H1 (cell line): ENCODE measurements at regions not wholly inside any gene's neighbourhood (a gene's known extent, or its start where the extent isn't known, plus 50 kb on each side); places are given as distances from the start of the nearest gene placed in this dataset.

ENCODE experiments used
- CTCF ChIA-PET: fragments of 300-600 bp; sonication (Branson Sonifier 250); formaldehyde crosslinking; loops from one replicate; lab custom pipeline; 2021; ENCODE audit not compliant: partially characterized antibody; lab: Charles Lee
- POLR2A ChIA-PET: fragments of 300-600 bp; sonication (Branson Sonifier 250); formaldehyde crosslinking; loops from one replicate; lab custom pipeline; 2021; ENCODE audit warnings: inconsistent platforms; ENCODE audit not compliant: partially characterized antibody; lab: Charles Lee
- DNase-seq, 2 experiments: peaks; one replicate each; pipeline versions ENCODE4 v3.0.0 to v3.0.0-alpha.2; 2010 to 2022; ENCODE audit warnings: low spot score in 2 of 2, low read depth in 1 of 2, mixed read lengths in 1 of 2
- FAIRE-seq: peaks from 2 replicates; lab custom pipeline; 2011; peaks lifted over from hg19 to GRCh38; lab: Jason Lieb, UNC
- H2AFZ ChIP-seq: 2 replicates; pipeline ENCODE4 v1.8.1; 2012; ENCODE audit warnings: low read length, inconsistent platforms
- H2AK5ac ChIP-seq: 2 replicates; pipeline ENCODE4 v1.6.1; 2013; ENCODE audit warnings: low read depth, low read length
- H2BK120ac ChIP-seq: replicated peaks from 2 replicates; pipeline ENCODE3; 2013; ENCODE audit warnings: low read depth, low read length, inconsistent platforms
- H2BK12ac ChIP-seq: 2 replicates; pipeline ENCODE4 v1.6.1; 2013; ENCODE audit warnings: low read depth, low read length
- H2BK15ac ChIP-seq: 2 replicates; pipeline ENCODE4 v1.6.1; 2013; ENCODE audit warnings: low read length
- H2BK20ac ChIP-seq: 2 replicates; pipeline ENCODE4 v1.6.1; 2013; ENCODE audit warnings: low read length
- H2BK5ac ChIP-seq: 2 replicates; pipeline ENCODE4 v1.6.1; 2013; ENCODE audit warnings: low read depth, low read length
- H3K14ac ChIP-seq: 2 replicates; pipeline ENCODE4 v1.6.1; 2013; ENCODE audit warnings: inconsistent platforms; ENCODE audit not compliant: insufficient read length
- H3K18ac ChIP-seq: 2 replicates; pipeline ENCODE4 v1.6.1; 2013; ENCODE audit warnings: low read length; ENCODE audit errors: extremely low read depth
- H3K23ac ChIP-seq: 2 replicates; pipeline ENCODE4 v1.6.1; 2013; ENCODE audit warnings: inconsistent platforms; ENCODE audit not compliant: insufficient read length
- H3K23me2 ChIP-seq: 2 replicates; pipeline ENCODE4 v1.6.1; 2013; ENCODE audit warnings: low read depth, low read length
- H3K27ac ChIP-seq: 2 replicates; pipeline ENCODE4 v1.6.1; 2011; ENCODE audit warnings: low read depth, low read length, inconsistent platforms
- H3K27me3 ChIP-seq, 4 experiments: replicated peaks in 1 of 4; 1 replicate in 1 of 4; 2 replicates in 3 of 4; pipeline versions ENCODE4 v1.6.1 to v1.8.1; 2011 to 2013; ENCODE audit warnings: low read length in 3 of 4, mild to moderate bottlenecking in 3 of 4, inconsistent platforms in 2 of 4, mixed read lengths in 2 of 4, moderate library complexity in 1 of 4; ENCODE audit not compliant: control insufficient read depth in 3 of 4, insufficient read depth in 3 of 4; ENCODE audit errors: extremely low read depth in 1 of 4
- H3K36me3 ChIP-seq, 4 experiments: 2 replicates each; pipeline versions ENCODE4 v1.6.1 to v1.8.1; 2011 to 2013; ENCODE audit warnings: mild to moderate bottlenecking in 4 of 4, low read length in 3 of 4, moderate library complexity in 2 of 4, control low read depth in 1 of 4, inconsistent platforms in 1 of 4; ENCODE audit not compliant: insufficient read depth in 4 of 4, control insufficient read depth in 2 of 4
- H3K4ac ChIP-seq: replicated peaks from 2 replicates; pipeline ENCODE3; 2013; ENCODE audit warnings: low read length, low read depth, mixed read lengths, inconsistent platforms; ENCODE audit not compliant: insufficient read length
- H3K4me1 ChIP-seq, 4 experiments: replicated peaks in 1 of 4; 1 replicate in 1 of 4; 2 replicates in 3 of 4; pipeline versions ENCODE4 v1.6.1 to v1.8.1; 2011 to 2013; ENCODE audit warnings: low read length in 3 of 4, inconsistent platforms in 2 of 4, mixed read lengths in 1 of 4; ENCODE audit not compliant: insufficient read depth in 4 of 4, control insufficient read depth in 3 of 4
- H3K4me2 ChIP-seq, 2 experiments: 2 replicates each; pipeline versions ENCODE4 v1.6.1 to v1.8.1; 2011 to 2013; ENCODE audit warnings: low read depth in 2 of 2, low read length in 2 of 2, control low read depth in 1 of 2, inconsistent platforms in 1 of 2, mild to moderate bottlenecking in 1 of 2; ENCODE audit not compliant: insufficient read depth in 1 of 2
- H3K4me3 ChIP-seq, 4 experiments: fragments of 200-600, 300-600 bp in 1 of 4; sonication (generic), shearing (Covaris generic), sonication (Bioruptor Twin) in 1 of 4; 2 replicates each; pipeline versions ENCODE4 v1.5.1 to v1.8.1; 2011 to 2016; ENCODE audit warnings: low read length in 4 of 4, low read depth in 3 of 4, control low read depth in 2 of 4, inconsistent platforms in 2 of 4, mild to moderate bottlenecking in 2 of 4, mixed read lengths in 1 of 4, moderate library complexity in 1 of 4; ENCODE audit not compliant: insufficient read depth in 2 of 4; ENCODE audit errors: extremely low read depth in 1 of 4
- H3K56ac ChIP-seq: replicated peaks from 2 replicates; pipeline ENCODE3; 2013; ENCODE audit warnings: low read depth, mild to moderate bottlenecking, mixed read lengths, low read length, inconsistent platforms; ENCODE audit not compliant: insufficient read length
- H3K79me1 ChIP-seq: 2 replicates; pipeline ENCODE4 v1.6.1; 2013; ENCODE audit warnings: low read depth, low read length, control low read depth
- H3K79me2 ChIP-seq, 2 experiments: 2 replicates each; pipeline versions ENCODE4 v1.6.1 to v1.8.1; 2012 to 2013; ENCODE audit warnings: low read length in 2 of 2, mild to moderate bottlenecking in 2 of 2, inconsistent platforms in 1 of 2; ENCODE audit not compliant: insufficient read depth in 2 of 2, control insufficient read depth in 1 of 2
- H3K9ac ChIP-seq, 4 experiments: replicated peaks in 1 of 4; 1 replicate in 1 of 4; 2 replicates in 3 of 4; pipeline versions ENCODE4 v1.6.1 to v1.8.1; 2011 to 2013; ENCODE audit warnings: low read depth in 3 of 4, low read length in 3 of 4, control low read depth in 2 of 4, mild to moderate bottlenecking in 2 of 4, moderate library complexity in 2 of 4, inconsistent platforms in 1 of 4; ENCODE audit errors: extremely low read depth in 1 of 4
- H3K9me3 ChIP-seq, 2 experiments: 2 replicates each; pipeline versions ENCODE4 v1.6.1 to v1.8.1; 2012 to 2013; ENCODE audit warnings: mild to moderate bottlenecking in 2 of 2, moderate library complexity in 2 of 2, control low read depth in 1 of 2, inconsistent platforms in 1 of 2, low read depth in 1 of 2, low read length in 1 of 2, mixed read lengths in 1 of 2; ENCODE audit not compliant: insufficient read depth in 2 of 2
- H4K20me1 ChIP-seq, 2 experiments: replicated peaks in 1 of 2; 2 replicates each; pipeline versions ENCODE3 to v1.8.1; 2011 to 2013; ENCODE audit warnings: inconsistent platforms in 2 of 2, low read length in 2 of 2, mild to moderate bottlenecking in 1 of 2; ENCODE audit not compliant: insufficient read depth in 2 of 2, control insufficient read depth in 1 of 2
- H4K5ac ChIP-seq: 2 replicates; pipeline ENCODE4 v1.6.1; 2013; ENCODE audit warnings: low read length, low read depth, mixed read lengths, inconsistent platforms; ENCODE audit not compliant: insufficient read length
- H4K8ac ChIP-seq: 2 replicates; pipeline ENCODE4 v1.8.0; 2013; ENCODE audit warnings: mild to moderate bottlenecking, moderate library complexity, low read length, inconsistent platforms; ENCODE audit not compliant: insufficient read depth; ENCODE audit errors: extremely low read depth
- H4K91ac ChIP-seq: replicated peaks from 2 replicates; pipeline ENCODE3; 2013; ENCODE audit warnings: low read length, mixed read lengths, inconsistent platforms; ENCODE audit not compliant: insufficient read length
- PHF8 ChIP-seq: fragments of 200-600 bp; sonication (generic); conservative IDR thresholded peaks from 2 replicates; pipeline ENCODE4 v1.7.1; 2012; ENCODE audit warnings: low read depth, mild to moderate bottlenecking, inconsistent platforms, low read length, moderate library complexity
- WGBS, 2 experiments: shearing (Covaris generic) in 1 of 2; methylation state at CpG; one replicate each; pipeline versions ENCODE4 v1.1.6 to v1.1.7; 2013 to 2015; ENCODE audit warnings: low lambda C conversion rate in 2 of 2, mixed read lengths in 2 of 2, inconsistent platforms in 1 of 2, low coverage in 1 of 2, missing lambda C conversion rate in 1 of 2; ENCODE audit not compliant: insufficient replicate concordance in 2 of 2, insufficient coverage in 1 of 2, insufficient read length in 1 of 2; ENCODE audit errors: extremely low coverage in 1 of 2, missing lambda C conversion rate in 1 of 2; 5-methylcytosine and 5-hydroxymethylcytosine counted together

DNA sequence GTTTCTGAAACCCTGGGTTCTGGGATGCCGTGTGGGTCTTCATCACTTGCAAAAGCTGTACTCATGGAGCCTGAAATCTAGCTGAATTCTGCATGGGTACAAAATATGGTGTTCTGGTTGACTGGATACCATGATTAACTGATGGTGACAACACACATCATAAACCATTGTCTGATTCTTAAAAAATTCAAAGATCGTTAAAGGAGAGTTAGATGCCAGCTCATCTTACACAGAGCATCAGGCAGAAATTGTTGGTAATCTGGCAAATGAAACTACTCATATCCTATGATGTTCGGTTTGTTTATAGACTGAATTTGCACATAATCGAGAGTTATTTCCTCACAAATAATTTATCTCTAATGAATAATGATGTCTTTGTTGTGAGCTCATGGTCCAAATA, 218.1 kb upstream of the PKN2 start:
- Histone ChIP-seq H3K4me2 (no peak overlapping the region), H3K18ac (no peak overlapping the region), H3K79me1 (no peaks in the 10 kb centered on the region), H3K79me2 (no peaks in the 10 kb centered on the region), H3K23me2 (no peaks in the 10 kb centered on the region), H3K4ac (no peak overlapping the region), H2BK20ac (no peak overlapping the region), H4K91ac (no peak overlapping the region), H2BK15ac (no peak overlapping the region), H3K36me3 (no peaks in the 10 kb centered on the region), H3K4me1 (peaks cover 0 to 5% (median 1%) of the 10 kb centered on the region in 4 experiments; a peak in 3 of 7 replicates), H3K9me3 (peaks cover 0 to 7% of the 10 kb centered on the region in 2 experiments; a peak in 2 of 4 replicates), H3K27me3 (no peaks in the 10 kb centered on the region), H4K8ac (no peak overlapping the region), H2AK5ac (no peak overlapping the region), H2BK12ac (no peak overlapping the region), H3K56ac (no peak overlapping the region), H3K27ac (no peak overlapping the region), H3K4me3 (no peak overlapping the region), H3K14ac (no peak overlapping the region), H2AFZ (no peak overlapping the region), H3K9ac (no peak overlapping the region), H2BK120ac (no peak overlapping the region), H4K5ac (no peak overlapping the region), H4K20me1 (no peaks in the 10 kb centered on the region), H3K23ac (no peak overlapping the region), H2BK5ac (no peak overlapping the region)
- WGBS, 2 experiments, result 92% methylated on average over 4 of the region's 4 CpGs; no CpG with 5 or more reads in 1 of the 2 experiments
- CTCF ChIA-PET, result no interaction called here
- DNase-seq (no peak), FAIRE-seq (no peak)
- no peak for TF ChIP-seq PHF8
- POLR2A ChIA-PET, result no interaction called here
